Activated CD4-positive, alpha-beta T cell treated with anti-CD3 and anti-CD28 coated beads, Interleukin-2, amount 50 U/mL, for 24 hours (primary cell): ENCODE measurements at regions not wholly inside any gene's neighbourhood (a gene's known extent, or its start where the extent isn't known, plus 50 kb on each side); places are given as distances from the start of the nearest gene placed in this dataset.
"Not testable (repeated sequence)": the region's sequence is repeated elsewhere in the genome, so short reads cannot be mapped to it uniquely, and the experiment has no call there.

Experiments used
- DNase-seq, 2 donors: peaks; one replicate each; pipeline ENCODE4 v3.0.0-alpha.2; 2020; ENCODE audit warnings: low read depth in 1 of 2, low spot score in 1 of 2

DNA sequence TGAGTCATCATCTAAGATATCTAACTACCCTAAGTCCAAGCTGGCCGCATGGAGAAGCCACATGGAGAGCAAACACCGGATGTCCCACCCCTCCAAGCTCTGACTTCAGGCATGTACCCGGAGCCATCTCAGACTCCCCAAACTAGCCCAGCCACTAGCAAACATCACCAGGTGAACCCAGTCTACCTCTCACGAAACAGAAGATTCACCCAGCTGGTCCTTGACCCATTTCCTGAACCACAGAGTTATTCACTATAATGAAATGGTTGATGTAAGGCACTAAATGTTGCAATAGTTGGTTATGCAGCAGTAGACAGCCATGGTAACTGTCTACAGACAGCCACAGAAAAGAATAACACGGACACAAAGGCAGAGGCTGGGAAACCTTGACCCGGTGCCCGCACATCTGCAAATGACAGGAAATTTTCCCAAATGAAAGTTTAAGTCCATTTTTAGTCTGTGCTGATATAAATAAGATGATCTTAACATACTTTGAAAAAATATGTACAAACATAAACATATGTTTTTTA is 265.5 kb upstream of the ATP10A start:
- no peak for DNase-seq

DNA sequence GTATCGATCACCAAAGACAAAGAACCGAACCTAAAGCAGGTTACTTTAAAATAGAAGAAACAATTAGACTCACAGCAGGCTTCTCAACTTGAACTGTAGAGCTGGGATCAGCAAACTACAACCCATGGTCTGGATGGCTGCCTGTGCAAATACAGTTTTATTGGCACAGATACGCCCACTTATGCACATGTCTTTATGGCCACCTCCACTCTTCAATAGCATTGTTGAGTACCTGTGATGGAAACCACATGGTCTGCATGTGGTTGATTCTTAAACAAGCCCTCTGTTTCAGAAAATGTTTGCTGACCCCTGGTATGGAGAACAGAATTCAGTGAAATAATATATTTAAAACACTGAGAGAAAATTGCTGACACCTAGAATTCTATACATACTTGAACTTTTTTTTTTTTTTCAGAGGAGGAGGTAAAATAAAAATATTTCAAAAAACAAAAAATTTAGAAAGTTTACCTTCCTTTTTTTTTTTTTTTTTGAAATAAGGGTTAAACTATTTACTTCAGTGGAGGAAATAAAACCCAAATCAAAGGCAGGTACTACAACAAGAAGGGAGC is 263.8 kb upstream of the ATP10A start:
- no peak for DNase-seq

DNA sequence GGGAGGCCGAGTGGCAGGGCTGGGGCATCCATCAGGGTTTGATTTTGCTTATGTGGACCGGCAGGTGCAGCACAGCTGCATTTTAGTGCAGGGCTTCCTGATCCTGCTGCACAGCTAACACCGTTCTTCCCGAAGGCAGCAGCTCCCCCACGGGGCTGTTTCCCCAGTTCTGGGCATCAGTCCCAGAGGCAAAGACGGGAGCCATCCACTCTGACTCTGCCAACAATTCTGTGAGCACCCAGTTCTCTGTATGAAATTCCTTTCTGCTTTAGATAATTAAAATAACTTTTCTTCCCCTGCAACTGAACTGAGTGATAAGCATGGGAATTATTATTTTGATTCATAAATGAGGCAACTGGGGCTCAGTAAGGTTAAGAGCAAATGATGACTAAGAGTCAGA is 262.9 kb upstream of the ATP10A start:
- no peak for DNase-seq

DNA sequence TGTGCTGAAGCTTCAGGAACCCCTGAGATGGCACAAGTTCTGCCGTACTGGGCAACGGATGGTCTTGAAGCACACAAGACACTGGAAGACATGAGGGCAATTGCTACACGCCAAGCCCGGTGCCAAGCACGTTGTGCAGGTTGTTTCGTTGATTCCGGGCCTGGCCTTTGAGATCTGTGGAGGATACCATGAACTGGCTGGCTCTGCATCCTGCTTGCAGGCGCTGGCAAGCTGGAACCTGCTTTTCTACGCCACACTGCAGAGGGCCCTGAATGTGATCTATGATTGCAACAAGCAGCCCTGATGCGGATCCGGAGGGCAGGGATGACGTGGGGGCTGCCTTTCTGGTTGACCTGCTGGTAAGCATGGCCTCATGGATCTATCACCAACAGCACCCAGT is 262.5 kb upstream of the ATP10A start:
- no peak for DNase-seq

DNA sequence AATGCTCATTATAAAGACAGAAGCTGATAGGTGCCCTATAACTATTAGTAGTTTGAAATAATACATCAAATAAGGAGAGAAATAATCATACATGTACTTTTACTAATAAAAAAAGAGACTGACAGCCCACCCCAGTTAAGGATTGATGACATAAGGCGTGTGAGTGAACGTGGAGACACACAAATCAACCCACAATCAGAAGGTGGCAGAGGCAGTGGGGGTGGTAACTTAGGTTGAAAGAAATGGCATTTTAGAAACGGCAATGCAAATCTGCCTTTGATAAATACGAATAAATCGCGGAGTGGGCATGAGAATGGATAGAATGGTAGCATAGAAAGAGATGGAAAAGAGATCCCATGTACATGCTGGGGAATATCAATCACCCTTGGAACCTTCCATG is 256.2 kb upstream of the ATP10A start:
- no peak for DNase-seq

DNA sequence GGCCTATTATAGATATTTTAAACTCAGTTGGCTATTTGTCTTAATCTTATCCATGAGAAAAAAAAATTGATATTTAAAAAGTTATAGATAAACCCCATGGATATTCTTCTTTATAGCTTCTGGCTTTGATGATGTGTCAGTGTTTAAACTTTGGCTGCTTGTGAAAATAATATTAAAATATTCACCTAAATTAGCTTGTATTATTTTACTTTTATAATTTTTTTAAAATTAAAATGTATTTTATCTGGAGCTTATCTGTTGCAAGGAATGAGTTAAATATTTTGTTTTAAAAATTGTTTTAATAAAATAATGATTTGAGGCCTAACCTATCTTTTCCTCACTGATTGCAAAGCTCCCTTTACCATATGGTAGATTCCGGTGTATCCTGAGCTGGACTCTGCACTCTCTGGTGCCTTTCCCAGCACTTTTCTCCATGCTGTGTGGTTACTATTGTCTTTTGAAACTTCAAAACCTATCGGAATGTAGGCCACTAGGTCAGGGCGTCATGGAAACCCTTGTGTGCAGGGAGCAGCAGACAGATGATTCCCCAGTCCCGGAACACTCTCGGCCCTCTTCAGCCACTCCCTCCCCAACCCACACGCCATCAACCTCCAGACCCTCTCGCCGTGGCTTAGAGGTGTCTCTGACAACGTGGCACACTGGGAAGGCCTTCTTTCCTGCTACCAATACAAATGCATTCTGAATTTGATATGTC is 252.3 kb upstream of the ATP10A start:
- DNase-seq, result no peak

DNA sequence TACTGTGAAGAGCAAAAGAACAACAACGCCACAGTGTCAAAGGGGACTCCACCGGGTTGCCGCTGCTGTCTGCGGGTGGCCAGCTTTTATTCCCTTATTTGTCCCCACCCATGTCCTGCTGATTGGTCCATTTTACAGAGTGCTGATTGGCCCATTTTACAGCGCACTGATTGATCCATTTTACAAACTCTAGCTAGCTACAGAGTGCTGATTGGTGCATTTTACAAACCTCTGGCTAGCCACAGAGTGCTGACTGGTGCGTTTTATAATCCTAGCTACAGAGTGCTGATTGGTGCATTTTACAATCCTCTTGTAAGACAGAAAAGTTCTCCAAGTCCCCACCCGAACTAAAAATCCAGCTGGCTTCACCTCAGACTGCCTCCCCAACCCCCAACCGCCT is 251.0 kb upstream of the ATP10A start:
- DNase-seq, result not testable (repeated sequence)

DNA sequence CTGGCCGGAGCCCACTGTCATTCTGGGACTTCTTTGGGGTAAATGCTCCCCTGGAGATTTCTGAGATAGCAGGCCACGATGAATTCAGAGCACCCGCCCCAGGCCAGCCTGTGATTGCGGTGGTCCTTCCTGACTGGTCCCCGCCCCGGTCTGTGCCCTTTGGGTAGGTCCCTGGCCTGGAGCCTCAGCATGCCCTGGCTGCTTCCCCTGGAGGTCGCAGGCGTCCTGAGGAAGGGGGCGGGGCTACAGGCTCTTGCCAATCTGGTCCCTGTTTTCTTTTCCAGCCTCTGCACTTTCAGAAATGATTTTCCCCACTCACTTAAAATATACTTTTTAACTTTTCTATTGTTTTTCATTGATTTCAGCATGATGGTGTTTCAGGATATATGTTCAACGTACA is 250.2 kb upstream of the ATP10A start:
- DNase-seq, result no peak

DNA sequence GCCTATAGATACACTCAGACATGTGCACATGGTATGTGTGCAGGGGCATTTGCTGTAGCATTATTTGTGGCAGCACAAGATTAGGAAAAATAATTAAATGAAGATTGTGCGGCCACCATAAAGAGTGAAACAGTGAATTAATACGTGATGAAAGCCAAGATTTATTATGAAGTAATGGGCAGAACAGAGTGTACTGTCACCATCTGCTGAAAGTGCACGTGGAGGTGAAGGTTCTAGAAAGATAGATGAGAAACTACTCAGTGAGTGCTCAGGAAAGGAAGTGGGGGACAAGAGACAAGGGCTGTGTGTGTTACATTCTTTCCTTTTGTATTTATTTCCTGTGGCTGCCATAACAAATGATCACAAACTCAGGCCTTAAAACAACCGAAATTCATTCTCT is 246.1 kb upstream of the ATP10A start:
- DNase-seq, result no peak

DNA sequence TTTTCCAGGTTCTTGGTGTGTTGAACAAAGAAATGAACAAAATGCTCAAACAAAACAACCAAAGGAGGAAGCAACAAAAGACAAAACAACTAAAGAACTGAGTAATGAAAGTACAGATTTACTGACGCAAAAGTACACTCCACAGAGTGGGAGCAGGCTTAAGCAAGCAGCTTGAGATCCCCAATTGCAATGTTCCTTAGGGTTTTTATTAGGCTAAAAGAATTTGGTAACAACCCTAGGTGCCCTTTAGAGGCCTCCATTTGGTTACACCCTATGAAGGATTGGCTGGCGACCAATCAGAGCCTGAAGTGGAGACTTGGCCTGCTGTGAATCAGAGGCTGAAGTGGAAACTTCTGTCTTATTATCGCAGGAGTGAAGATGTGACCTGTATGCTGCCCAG is 243.4 kb upstream of the ATP10A start:
- DNase-seq, result no peak

DNA sequence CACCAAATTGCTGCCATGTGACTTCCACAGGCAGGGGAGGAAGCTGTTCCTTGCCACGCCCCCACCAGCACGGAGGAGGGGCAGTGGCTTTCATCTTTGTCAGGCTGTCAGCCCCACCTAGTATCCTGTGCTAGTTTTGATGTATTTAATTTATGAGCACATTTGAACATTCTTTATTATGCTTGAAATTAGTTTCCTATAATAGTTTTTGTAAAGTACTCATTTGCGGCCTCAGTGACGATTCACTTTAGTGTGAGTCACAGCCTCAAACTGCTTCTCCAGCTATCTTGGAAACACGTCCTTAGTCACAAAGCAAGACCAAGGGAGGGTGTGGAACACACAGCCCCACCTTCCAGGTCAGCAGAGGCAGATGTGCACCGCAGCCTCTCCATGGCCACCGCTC is 239.9 kb upstream of the ATP10A start:
- DNase-seq, result no peak

DNA sequence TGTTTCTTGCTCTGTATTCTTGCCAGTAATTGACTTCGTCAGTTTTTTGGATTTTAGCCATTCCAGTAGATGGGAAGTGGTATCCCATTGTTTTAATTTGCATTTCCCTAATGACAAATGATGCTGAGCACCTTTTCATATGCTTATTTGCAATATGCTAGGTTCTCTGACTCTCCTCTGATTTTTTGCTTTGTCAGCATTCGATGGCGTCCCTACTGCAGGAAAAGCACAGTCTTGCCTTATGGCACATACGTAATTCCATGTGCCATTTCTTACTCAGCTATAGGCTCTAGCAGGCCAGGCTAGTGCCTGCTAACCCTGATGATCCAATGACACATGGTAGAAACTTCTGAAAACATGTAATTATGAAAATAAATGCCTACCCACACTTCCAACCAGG is 239.2 kb upstream of the ATP10A start:
- DNase-seq, result no peak

DNA sequence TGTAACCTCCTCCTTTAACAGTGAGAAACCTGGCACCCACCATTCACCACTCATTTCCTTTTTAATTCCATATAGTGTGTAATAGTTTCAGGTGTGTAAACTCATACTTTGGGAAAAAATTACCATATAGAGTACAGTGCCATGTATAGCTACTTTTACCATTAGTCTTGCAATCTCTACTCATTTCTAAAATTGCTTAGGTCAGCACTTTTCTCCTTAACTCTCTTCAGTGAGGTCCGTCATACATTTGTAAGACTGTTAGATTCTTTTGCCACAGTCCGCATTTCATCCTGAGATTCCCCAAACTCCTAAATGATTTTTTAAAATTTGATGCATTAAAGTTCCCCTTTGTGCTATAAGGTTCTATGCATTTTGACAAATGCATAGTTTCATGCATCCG is 238.3 kb upstream of the ATP10A start:
- no peak for DNase-seq

DNA sequence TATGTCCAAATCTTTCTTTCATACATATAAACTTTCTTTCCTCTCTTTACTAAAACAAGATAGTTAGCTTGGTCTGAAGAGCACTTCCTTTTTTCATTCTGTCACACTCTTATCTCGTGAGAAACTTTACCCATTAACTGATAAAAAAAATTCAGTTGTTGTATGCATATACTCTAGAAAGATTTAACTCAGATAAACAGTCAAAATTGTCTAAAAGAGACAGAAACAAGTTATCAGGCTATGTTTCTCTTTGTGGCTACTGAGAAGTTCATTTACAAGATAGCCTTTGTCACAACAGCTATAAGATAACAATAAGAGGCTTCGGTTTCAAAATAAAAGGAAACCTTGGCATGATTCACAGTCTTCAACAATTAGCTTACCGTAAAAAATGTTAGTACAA is 235.7 kb upstream of the ATP10A start:
- no peak for DNase-seq

DNA sequence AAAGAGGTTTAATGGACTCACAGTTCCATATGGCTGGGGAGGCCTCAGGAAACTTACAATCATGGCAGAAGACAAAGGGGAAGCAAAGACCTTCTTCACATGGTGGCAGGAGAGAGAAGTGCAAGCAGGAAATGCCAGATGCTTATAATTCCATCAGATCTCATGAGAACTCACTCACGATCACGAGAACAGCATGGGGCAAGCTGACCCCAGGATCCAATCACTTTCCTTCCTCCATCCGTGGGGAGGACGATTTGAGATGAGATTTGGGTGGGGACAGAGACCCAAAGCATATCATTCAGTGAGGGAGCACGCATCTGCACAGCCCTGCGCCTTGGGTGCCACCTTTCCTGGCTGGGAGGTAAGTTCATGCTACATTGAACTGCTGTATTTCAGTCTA is 234.1 kb upstream of the ATP10A start:
- DNase-seq, result no peak

DNA sequence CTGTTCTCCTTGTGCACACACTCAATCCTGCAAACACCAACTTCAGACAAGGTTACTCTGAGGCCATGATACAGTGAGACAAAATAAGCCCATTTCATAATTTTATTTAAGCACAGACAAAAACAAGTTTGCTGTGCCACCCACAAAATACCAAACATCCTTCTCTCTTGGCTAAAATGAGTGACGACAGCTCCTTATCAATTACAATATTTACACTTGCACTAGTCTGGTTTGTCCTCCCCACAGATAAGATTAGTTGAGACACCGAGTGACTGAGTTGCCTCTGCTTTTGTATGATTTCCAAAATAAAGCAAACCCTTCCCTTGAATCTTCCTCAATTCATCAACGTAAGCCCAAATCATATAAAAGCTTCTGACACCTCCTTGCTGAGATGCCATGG is 233.5 kb upstream of the ATP10A start:
- no peak for DNase-seq

DNA sequence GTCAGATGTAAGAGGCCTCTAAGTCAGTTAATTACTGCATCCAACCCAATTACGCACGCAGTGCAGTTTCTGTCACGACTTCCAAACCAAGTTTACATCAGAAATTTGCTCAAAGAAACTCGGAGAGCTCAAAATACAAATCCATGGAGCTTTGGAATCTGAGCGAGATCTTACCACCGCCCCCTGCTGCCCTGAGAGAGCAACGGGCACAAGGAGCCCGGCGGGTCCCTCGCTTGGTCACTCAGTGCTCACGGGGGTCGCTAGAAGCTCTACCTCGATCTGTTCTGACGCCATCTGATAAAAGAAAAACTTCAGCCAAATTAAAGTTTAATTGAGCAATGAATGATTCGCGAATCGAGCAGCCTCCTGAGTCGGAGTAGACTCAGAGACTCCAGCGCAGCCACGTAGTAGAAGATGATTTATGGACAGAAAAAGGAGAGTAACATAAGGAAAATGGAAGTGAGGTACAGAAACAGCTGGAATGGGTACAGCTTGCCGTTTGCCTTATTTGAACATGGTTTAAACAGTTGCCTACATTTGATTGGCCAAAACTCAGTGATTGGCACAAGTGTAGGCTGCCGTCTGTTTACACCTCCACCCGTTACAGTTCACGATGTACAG is 232.7 kb upstream of the ATP10A start:
- DNase-seq, result no peak

DNA sequence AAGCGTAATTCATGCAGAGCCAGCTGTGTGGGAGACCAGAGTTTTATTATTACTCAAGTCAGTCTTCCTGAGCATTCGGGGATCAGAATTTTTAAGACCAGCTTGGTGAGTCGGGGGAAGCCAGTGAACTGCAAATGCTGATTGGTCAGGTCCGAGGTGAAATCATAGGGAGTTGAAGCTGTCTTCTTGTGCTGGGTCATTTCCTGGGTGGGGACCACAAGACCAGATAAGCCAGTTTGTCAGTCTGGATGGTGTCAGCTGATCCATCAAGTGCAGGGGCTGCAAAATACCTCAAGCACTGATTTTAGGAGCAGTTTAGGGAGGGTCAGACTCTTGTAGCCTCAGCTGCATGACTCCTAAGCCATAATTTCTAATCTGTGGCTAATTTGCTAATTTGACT is 228.1 kb upstream of the ATP10A start:
- no peak for DNase-seq

DNA sequence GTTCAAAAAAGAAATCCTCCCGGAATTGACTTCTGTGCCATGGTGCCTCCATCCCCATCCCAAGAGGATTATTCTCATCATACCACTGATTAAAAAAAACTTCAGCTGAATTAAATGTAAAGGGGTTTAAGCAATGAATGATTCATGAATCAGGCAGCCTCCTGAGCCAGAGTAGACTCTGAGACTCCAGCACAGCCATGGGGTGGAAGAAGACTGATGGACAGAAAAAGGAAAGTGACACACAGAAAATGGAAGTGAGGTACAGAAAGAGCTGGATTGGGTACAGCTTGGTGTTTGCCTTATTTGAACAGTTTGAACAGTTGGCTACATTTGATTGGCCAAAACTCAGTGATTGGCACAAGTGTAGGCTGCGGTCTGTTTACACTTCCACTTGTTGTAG is 224.8 kb upstream of the ATP10A start:
- DNase-seq, result no peak

DNA sequence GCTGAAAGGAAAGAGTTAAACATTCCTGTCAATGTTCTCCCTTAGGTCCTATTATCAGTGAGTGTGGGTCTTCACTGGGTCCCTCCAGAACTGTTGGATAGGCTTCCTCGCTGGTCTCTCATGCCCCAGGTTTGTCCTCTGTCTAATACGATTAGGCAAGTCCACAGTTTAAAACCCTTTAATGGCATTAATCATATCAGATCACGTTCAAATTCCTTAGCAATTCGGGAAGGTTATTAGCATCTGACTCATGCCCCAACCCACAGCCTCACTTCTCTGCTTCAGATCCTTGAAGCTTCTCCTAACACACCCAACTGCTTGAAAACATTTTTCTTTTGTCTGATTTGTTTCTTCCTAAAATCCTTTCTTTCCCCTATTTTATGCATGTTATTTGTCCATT is 224.3 kb upstream of the ATP10A start:
- DNase-seq, result no peak

DNA sequence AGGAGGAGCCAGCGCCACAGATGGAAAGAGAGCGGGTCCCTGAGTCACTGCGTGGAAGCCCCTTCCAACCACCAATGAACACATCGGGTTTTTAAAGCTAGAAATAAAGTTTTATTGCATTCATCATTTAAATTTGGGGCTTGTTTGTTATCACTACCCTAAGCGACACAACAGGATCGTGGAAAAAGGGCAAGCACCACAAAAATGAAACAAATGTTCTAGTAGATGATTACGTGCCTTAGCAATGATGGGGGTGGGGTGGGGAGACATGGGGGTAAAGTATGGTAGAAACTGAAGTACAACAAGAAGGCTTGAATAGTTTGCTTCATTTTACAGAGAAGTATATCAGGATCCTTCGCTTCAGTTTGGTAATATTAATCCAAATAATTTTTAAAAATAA is 221.6 kb upstream of the ATP10A start:
- no peak for DNase-seq

DNA sequence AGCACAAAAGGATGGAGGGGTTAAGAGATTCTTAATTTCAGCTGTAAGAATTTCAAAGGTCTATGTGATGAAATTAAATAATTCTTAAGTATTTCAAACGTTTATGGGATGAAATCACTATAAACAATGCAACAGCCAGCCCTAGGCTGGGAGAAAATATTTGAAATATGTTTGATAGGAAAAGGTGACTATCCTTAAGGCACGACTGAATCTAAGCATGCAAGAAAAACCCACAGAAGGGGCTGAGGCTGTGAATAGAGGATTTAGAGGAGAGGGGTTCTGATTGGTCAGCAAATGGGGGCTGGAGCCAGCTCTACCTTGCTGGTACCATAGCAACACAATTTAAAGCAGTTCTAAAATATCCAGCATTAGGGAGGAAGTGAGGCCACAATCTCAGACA is 220.8 kb upstream of the ATP10A start:
- DNase-seq, result no peak

DNA sequence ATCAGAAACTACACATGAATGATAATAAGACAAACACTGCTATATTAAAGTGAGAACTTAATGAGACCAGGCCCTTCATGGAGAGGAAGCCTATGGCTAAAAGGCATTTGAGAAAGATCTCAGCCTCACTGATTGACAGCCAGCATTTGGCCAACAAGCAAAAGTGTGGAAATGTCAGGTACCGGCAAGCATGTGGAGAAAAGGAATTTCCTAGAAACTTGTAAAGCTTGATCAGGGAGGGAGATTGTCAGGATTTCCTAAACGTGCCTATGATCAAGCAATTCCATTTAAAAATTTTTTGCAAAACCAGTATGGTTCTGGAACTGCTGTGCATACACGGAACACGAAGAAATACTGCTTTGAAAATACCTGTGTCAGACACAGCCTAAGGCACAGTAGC is 220.3 kb upstream of the ATP10A start:
- DNase-seq, result no peak
